ENCODE measurements at regions not wholly inside any gene's neighbourhood (a gene's known extent, or its start where the extent isn't known, plus 50 kb on each side); places are given as distances from the start of the nearest gene placed in this dataset.
"Not testable (repeated sequence)": the region's sequence is repeated elsewhere in the genome, so short reads cannot be mapped to it uniquely, and the experiment has no call there.

GRCh38 chr2:215794829-215795546, 218.4 kb downstream of the MREG start:
- peak; percentile 51 for DNase-seq (ENCODE audit: low spot score)

- DNase-seq (ENCODE audit: low spot score): no peak
Measured at GRCh38 chr2:215793747-215794595, 219.4 kb downstream of the MREG start.

GRCh38 chr2:215791481-215791937, 221.8 kb downstream of the MREG start:
- no peak for DNase-seq (ENCODE audit: low spot score)

- DNase-seq (ENCODE audit: low spot score): no peak
Measured at GRCh38 chr2:215790523-215791421, 222.6 kb downstream of the MREG start.

- no peak for DNase-seq (ENCODE audit: low spot score)
Measured at GRCh38 chr2:215787565-215788178, 225.7 kb downstream of the MREG start.

- DNase-seq (ENCODE audit: low spot score): no peak
Measured at GRCh38 chr2:215787025-215787424, 226.3 kb downstream of the MREG start.

GRCh38 chr2:215784371-215784783, 229.0 kb downstream of the MREG start:
- DNase-seq (ENCODE audit: low spot score): no peak

- not testable (repeated sequence) for DNase-seq (ENCODE audit: low spot score)
Measured at GRCh38 chr2:215783640-215784039, 229.7 kb downstream of the MREG start.

- no peak for DNase-seq (ENCODE audit: low spot score)
Measured at GRCh38 chr2:215782965-215783364, 230.4 kb downstream of the MREG start.

- no peak for DNase-seq (ENCODE audit: low spot score)
Measured at GRCh38 chr2:215782295-215782694, 231.1 kb downstream of the MREG start.

GRCh38 chr2:215780907-215781685, 232.3 kb downstream of the MREG start:
- no peak for DNase-seq (ENCODE audit: low spot score)

- no peak for DNase-seq (ENCODE audit: low spot score)
Measured at GRCh38 chr2:215780313-215780712, 233.0 kb downstream of the MREG start.

- no peak for DNase-seq (ENCODE audit: low spot score)
Measured at GRCh38 chr2:215779912-215780311, 233.4 kb downstream of the MREG start.

- DNase-seq (ENCODE audit: low spot score): no peak
Measured at GRCh38 chr2:215777465-215778044, 235.8 kb downstream of the MREG start.

- no peak for DNase-seq (ENCODE audit: low spot score)
Measured at GRCh38 chr2:215775106-215775505, 238.2 kb downstream of the MREG start.

- DNase-seq (ENCODE audit: low spot score): no peak
Measured at GRCh38 chr2:215773728-215774127, 239.6 kb downstream of the MREG start.

GRCh38 chr2:215772634-215773563, 240.5 kb downstream of the MREG start:
- no peak for DNase-seq (ENCODE audit: low spot score)

- DNase-seq (ENCODE audit: low spot score): peak; percentile 55
Measured at GRCh38 chr2:215772003-215772402, 241.3 kb downstream of the MREG start.

GRCh38 chr2:215771241-215771640, 242.1 kb downstream of the MREG start:
- no peak for DNase-seq (ENCODE audit: low spot score)
